NCI-H2081 (cell line): ENCODE measurements at regions not wholly inside any gene's neighbourhood (a gene's known extent, or its start where the extent isn't known, plus 50 kb on each side); places are given as distances from the start of the nearest gene placed in this dataset.
"Not testable (repeated sequence)": the region's sequence is repeated elsewhere in the genome, so short reads cannot be mapped to it uniquely, and the experiment has no call there.

ENCODE experiments used
- DNase-seq, 2 experiments: peaks; one replicate each; lab custom pipeline; 2025; lab: John Stamatoyannopoulos, UW

DNA sequence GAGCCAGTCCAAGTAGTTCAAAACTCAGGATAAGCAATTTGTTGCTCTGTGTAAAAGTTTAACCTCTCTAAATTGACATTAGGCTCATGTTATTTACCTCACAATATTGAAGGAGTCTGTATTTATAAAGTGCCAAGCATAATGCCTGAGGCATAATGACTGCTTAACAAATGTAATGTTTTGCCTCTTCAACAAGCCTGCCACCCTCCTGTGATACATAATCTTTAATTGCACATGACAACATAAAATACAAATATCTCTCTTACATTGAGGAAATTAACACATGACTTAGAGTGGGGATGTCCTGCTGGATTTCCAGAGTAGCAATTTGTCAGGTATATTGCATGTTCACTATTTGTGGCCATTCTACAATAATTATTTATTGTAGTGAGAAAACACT is 469.2 kb upstream of the ANO5 start:
- DNase-seq: peak; percentile 86 to 97

GRCh38 chr11:21727102-21727501 is 465.8 kb upstream of the ANO5 start:
- DNase-seq: no peak

- no peak for DNase-seq
These were observed 456.5 kb upstream of the ANO5 start for GRCh38 chr11:21736404-21736803.

DNA sequence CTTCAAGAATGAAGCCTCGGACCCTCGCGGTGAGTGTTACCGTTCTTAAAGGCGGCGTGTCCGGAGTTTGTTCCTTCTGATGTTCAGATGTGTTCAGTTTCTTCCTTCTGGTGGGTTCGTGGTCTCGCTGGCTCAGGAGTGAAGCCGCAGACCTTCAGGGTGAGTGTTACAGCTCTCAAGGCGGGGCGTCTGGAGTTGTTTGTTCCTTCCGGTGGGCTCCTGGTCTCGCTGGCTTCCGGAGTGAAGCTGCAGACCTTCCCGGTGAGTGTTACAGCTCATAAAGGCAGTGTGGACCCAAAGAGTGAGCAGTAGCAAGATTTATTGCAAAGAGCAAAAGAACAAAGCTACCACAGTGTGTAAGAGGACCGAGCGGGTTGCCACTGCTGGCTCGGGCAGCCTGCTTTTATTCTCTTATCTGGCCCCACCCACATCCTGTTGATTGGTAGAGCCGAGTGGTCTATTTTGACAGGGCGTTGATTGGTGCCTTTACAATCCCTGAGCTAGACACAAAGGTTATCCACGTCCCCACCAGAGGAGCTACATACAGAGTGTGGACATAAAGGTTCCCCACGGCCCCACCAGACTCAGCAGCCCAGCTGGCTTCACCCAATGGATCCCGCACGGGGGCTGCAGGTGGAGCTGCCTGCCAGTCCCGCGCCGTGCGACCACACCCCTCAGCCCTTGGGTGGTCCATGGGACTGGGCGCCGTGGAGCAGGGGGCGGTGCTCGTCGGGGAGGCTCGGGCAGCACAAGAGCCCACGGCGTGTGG is 440.2 kb upstream of the ANO5 start:
- DNase-seq: not testable (repeated sequence)

DNA sequence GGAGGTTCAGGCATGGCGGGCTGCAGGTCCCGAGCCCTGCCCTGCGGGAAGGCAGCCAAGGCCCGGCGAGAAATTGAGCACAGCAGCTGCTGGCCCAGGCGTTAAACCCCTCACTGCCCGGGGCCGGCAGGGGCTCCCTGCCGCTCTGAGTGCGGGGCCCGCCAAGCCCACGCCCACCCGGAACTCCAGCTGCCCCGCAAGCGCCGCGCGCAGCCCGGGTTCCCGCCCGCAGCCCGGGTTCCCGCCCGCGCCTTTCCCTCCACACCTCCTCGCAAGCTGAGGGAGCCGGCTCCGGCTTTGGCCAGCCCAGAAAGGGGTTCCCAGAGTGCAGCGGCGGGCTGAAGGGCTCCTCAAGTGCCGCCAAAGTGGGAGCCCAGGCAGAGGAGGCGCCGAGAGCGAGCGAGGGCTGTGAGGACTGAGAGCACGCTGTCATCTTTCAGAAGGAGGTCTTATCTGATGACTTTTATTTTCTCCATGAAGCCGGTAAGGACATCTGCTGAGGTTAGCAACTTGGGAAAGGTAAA is 439.6 kb upstream of the ANO5 start:
- DNase-seq: not testable (repeated sequence)

- no peak for DNase-seq
These were observed 431.9 kb upstream of the ANO5 start for GRCh38 chr11:21761000-21761399.

DNA sequence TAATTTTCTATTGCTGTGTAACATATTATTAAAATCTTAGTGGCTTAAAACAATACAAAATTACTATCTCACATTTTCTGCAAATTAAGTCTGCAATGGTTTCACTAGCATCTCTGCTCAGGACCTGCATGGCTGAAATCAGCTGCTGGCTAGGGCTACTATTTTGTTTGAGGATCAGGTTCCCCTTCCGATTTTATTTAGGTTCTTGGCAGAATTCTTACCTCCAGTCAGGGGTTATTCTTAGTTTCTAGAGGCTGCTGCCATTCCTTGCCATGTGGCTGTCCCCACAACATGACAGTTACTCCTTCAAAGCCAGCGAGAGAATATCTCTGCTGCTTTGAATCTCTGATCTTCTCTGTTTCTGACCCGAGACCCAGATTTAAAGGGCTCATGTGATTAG is 424.5 kb upstream of the ANO5 start:
- DNase-seq: no peak

GRCh38 chr11:21769188-21769587 is 423.7 kb upstream of the ANO5 start:
- DNase-seq: no peak

DNA sequence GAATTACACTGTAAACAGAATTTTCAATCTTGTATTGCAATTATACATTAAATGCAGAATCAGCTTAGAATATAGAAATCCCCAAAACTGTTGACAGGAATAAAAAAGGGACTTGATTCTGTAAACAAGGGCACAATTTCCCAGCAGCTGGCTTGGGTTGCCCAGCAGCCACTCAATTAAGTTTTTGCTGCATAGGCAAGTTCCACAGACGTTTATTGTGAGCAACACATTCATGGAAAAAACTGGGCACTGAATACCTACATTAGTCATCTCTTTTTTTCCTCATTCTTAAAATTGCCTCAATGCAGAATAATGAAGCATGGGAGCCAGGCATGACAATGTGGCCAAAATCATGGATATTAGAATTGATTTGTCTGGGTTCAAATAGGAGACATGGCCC is 421.8 kb upstream of the ANO5 start:
- peak; percentile 11 to 48 for DNase-seq

- peak; percentile 18 to 65 for DNase-seq
These were observed 418.7 kb upstream of the ANO5 start for GRCh38 chr11:21774212-21774611.

- no peak for DNase-seq
These were observed 417.0 kb upstream of the ANO5 start for GRCh38 chr11:21775911-21776310.

DNA sequence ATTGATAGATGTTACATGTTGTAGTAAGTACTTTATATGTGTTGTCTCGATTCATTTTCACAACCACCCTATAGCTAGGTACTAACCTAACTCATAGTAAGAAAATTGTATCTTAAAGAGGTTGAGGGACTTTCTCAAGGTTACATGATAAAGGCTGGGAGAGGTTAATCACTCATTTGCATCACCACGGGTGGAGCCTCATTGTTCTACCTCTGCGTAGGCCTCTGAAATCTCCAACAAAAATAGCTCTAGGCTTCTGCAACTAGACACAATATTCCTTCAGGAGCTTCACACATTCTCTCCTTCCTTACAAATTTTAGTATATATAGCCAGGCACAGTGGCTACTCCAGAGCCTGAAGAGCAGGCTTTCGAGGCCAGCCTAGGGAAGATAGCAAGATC is 408.9 kb upstream of the ANO5 start:
- no peak for DNase-seq

GRCh38 chr11:21785351-21785750 is 407.5 kb upstream of the ANO5 start:
- no peak for DNase-seq

DNA sequence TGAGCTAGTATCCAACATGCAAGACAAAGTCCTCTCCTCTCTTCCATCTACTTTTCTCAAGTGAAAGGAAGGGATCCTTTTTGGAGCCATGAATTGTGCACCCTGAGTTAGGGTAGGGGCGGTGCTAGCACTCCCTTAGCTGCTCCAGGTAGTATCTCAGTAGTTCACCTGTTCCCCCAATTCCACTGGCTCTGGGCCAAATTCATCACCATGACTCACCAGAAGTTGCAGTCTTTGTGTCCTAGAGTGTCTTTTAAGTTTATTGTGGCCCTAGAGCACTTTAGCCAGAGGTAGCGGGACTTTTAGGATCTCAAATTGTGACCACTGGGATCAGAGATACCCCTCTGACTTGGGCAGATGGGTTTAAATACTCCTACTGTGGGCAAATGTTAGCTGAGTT is 398.6 kb upstream of the ANO5 start:
- no peak for DNase-seq

DNA sequence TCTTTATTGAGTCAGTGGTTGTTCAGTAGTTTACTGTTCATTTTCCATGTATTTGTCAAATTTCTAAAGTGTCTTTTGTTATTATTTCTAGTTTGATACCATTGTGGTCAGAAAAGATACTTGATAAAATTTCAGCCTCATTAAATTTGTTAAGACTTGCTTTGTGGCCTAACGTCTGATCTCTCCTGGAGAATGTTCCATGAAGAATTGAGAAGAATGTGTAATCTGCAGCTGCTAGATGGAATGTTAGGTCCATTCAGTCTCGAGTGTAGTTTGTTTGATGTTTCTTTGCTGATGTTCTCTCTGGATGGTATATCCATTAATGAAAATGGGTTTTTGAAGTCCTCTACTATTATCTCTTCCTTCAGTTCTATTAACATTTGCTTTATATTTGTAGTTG is 394.7 kb upstream of the ANO5 start:
- no peak for DNase-seq

DNA sequence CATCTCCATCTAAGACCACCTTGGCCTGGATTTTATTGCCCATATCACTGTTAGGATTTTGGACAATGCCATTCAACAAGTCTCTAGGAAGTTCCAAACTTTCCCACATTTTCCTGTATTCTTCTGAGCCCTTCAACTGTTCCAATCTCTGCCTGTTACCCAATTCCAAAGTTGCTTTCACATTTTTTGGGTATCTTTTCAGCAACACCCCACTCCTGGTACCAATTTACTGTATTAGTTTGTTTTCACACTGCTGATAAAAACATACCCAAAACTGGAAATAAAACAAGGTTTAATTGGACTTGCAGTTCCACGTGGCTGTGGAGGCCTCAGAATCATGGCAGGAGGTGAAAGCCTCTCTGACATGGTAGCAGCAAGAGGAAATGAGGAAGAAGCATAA is 388.4 kb upstream of the ANO5 start:
- DNase-seq: not testable (repeated sequence)

GRCh38 chr11:21806508-21806907 is 386.4 kb upstream of the ANO5 start:
- DNase-seq: no peak

DNA sequence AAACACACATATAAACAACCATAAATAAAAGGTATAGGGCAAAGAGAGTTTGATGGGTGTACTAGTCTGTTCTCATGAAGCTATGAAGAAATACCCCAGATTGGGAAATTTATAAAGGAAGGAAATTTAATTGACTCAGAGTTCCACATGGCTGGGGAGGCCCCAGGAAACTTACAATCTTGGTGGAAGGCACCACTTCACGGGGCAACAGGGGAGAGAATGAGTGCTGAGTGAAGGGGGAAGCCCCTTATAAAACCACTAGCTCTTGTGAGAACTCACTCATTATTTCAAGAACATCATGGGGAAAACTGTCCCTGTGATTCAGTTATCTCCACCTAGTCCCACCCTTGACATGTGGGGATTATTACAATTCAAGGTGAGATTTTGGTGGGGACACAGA is 385.9 kb upstream of the ANO5 start:
- DNase-seq: no peak

DNA sequence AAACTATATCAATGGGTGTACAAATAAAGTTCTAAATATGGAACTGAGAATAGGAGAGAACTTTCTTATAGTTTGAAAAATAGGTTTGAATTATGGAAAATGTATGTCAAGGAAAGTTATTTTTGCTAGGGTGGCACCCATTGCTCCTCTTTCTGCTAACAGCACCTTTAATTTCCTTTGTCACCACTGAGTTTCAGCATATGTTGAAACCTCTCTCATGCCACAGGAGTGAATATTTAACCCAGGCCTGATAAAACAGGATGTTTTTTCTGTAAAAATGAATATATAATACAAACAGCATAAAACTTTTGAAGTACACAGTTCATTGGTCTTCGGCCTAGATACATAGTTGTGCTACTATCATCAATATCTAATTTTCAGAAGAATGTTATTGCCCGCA is 385.5 kb upstream of the ANO5 start:
- no peak for DNase-seq

GRCh38 chr11:21810650-21811049 is 382.2 kb upstream of the ANO5 start:
- DNase-seq: no peak

- DNase-seq: no peak
These were observed 381.3 kb upstream of the ANO5 start for GRCh38 chr11:21811572-21811971.

- peak in 1 of 2 experiments; percentile 3 for DNase-seq
These were observed 378.7 kb upstream of the ANO5 start for GRCh38 chr11:21814169-21814568.

GRCh38 chr11:21817696-21818095 is 375.2 kb upstream of the ANO5 start:
- no peak for DNase-seq

DNA sequence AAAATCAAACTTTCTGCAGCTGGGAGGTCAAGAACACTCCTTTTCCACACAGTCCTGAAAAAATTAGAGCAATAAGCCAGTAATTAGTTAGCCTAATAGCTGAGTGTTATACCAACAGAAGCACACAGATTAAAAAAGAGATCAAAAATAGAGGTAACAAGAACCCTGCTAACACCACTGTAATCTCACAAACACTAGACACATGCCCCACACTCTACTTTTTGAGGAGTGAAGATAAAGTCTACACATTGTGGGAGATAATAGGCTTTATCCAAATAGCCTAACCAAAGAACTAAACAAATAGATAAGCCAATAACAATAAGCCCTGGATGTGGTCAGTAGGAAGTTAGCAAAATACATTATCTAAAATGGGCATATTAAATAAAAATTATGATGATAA is 372.7 kb upstream of the ANO5 start:
- no peak for DNase-seq
